ENCODE measurements at regions not wholly inside any gene's neighbourhood (a gene's known extent, or its start where the extent isn't known, plus 50 kb on each side); places are given as distances from the start of the nearest gene placed in this dataset.
A peak's percentile ranks its signal among the peaks of the same experiment; 100 is the strongest.

GRCh38 chr3:88678747-88679146, 428.7 kb upstream of the EPHA3 start (continued):
- TF ChIP-seq, protein P1, sequence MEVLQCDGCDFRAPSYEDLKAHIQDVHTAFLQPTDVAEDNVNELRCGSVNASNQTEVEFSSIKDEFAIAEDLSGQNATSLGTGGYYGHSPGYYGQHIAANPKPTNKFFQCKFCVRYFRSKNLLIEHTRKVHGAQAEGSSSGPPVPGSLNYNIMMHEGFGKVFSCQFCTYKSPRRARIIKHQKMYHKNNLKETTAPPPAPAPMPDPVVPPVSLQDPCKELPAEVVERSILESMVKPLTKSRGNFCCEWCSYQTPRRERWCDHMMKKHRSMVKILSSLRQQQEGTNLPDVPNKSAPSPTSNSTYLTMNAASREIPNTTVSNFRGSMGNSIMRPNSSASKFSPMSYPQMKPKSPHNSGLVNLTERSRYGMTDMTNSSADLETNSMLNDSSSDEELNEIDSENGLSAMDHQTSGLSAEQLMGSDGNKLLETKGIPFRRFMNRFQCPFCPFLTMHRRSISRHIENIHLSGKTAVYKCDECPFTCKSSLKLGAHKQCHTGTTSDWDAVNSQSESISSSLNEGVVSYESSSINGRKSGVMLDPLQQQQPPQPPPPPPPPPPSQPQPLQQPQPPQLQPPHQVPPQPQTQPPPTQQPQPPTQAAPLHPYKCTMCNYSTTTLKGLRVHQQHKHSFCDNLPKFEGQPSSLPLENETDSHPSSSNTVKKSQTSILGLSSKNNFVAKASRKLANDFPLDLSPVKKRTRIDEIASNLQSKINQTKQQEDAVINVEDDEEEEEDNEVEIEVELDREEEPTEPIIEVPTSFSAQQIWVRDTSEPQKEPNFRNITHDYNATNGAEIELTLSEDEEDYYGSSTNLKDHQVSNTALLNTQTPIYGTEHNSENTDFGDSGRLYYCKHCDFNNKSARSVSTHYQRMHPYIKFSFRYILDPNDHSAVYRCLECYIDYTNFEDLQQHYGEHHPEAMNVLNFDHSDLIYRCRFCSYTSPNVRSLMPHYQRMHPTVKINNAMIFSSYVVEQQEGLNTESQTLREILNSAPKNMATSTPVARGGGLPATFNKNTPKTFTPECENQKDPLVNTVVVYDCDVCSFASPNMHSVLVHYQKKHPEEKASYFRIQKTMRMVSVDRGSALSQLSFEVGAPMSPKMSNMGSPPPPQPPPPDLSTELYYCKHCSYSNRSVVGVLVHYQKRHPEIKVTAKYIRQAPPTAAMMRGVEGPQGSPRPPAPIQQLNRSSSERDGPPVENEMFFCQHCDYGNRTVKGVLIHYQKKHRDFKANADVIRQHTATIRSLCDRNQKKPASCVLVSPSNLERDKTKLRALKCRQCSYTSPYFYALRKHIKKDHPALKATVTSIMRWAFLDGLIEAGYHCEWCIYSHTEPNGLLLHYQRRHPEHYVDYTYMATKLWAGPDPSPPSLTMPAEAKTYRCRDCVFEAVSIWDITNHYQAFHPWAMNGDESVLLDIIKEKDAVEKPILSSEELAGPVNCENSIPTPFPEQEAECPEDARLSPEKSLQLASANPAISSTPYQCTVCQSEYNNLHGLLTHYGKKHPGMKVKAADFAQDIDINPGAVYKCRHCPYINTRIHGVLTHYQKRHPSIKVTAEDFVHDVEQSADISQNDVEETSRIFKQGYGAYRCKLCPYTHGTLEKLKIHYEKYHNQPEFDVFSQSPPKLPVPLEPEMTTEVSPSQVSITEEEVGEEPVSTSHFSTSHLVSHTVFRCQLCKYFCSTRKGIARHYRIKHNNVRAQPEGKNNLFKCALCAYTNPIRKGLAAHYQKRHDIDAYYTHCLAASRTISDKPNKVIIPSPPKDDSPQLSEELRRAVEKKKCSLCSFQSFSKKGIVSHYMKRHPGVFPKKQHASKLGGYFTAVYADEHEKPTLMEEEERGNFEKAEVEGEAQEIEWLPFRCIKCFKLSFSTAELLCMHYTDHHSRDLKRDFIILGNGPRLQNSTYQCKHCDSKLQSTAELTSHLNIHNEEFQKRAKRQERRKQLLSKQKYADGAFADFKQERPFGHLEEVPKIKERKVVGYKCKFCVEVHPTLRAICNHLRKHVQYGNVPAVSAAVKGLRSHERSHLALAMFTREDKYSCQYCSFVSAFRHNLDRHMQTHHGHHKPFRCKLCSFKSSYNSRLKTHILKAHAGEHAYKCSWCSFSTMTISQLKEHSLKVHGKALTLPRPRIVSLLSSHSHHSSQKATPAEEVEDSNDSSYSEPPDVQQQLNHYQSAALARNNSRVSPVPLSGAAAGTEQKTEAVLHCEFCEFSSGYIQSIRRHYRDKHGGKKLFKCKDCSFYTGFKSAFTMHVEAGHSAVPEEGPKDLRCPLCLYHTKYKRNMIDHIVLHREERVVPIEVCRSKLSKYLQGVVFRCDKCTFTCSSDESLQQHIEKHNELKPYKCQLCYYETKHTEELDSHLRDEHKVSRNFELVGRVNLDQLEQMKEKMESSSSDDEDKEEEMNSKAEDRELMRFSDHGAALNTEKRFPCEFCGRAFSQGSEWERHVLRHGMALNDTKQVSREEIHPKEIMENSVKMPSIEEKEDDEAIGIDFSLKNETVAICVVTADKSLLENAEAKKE (CRISPR knock-in tag; IDR thresholded peaks at IDR 0.05): 0 out of 2 replicates have a peak, but pooled peaks have one; percentile 5

- Mint-ChIP-seq H3K9me3 (no peaks in the 10 kb centered on the region; the same call in 2 of the 3 replicates), H3K36me3 (ENCODE audit: low read depth) (no peaks in the 10 kb centered on the region), H3K4me3 (no peak overlapping the region), H3K27me3 (ENCODE audit: insufficient read depth, low read depth, poor library complexity) (peaks cover 2% of the 10 kb centered on the region), H3K27ac (no peak overlapping the region), H3K4me1 (no peaks in the 10 kb centered on the region)
- H4K20me1 ChIP-seq (replicated peaks; ENCODE audit: insufficient read depth): no peaks in the 10 kb centered on the region
- TF ChIP-seq CREB1 (CRISPR knock-in tag; IDR thresholded peaks at IDR 0.05; ENCODE audit: low read depth): no peak
- TF ChIP-seq, protein P2, sequence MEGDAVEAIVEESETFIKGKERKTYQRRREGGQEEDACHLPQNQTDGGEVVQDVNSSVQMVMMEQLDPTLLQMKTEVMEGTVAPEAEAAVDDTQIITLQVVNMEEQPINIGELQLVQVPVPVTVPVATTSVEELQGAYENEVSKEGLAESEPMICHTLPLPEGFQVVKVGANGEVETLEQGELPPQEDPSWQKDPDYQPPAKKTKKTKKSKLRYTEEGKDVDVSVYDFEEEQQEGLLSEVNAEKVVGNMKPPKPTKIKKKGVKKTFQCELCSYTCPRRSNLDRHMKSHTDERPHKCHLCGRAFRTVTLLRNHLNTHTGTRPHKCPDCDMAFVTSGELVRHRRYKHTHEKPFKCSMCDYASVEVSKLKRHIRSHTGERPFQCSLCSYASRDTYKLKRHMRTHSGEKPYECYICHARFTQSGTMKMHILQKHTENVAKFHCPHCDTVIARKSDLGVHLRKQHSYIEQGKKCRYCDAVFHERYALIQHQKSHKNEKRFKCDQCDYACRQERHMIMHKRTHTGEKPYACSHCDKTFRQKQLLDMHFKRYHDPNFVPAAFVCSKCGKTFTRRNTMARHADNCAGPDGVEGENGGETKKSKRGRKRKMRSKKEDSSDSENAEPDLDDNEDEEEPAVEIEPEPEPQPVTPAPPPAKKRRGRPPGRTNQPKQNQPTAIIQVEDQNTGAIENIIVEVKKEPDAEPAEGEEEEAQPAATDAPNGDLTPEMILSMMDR (conservative IDR thresholded peaks at IDR 0.05; ENCODE audit: low read depth in 2 of 2): 0 out of 4 replicates have a peak, but pooled peaks of 1 of the 2 experiments have one; percentile 2
- H2AFZ ChIP-seq: no peak overlapping the region
- H3K9me2 ChIP-seq (ENCODE audit: insufficient read depth): peaks cover 7% of the 10 kb centered on the region; the same call in 1 of the 2 replicates
- no peaks in the 10 kb centered on the region for H3F3A ChIP-seq (replicated peaks; ENCODE audit: low read depth)
- no peaks in the 10 kb centered on the region for H3K27me3 ChIP-seq (ENCODE audit: insufficient read depth)
- H3K4me3 ChIP-seq: no peak overlapping the region
- H3K4me2 ChIP-seq: no peak overlapping the region
- no peaks in the 10 kb centered on the region for H3K36me3 ChIP-seq (ENCODE audit: insufficient read depth)
- no peak for DNase-seq (ENCODE audit: low spot score)
- ATAC-seq: no peak
- H3K27ac ChIP-seq (ENCODE audit: low read depth): no peak overlapping the region
- H3K4me1 ChIP-seq (ENCODE audit: insufficient read depth): no peaks in the 10 kb centered on the region
- H3K79me2 ChIP-seq (replicated peaks; ENCODE audit: insufficient read depth): no peaks in the 10 kb centered on the region
Measured at GRCh38 chr3:88690287-88690686, 417.1 kb upstream of the EPHA3 start.

All from GM23338 (cell line).